GM10266 (cell line): ENCODE measurements at regions not wholly inside any gene's neighbourhood (a gene's known extent, or its start where the extent isn't known, plus 50 kb on each side); places are given as distances from the start of the nearest gene placed in this dataset.
"Not testable (repeated sequence)": the region's sequence is repeated elsewhere in the genome, so short reads cannot be mapped to it uniquely, and the experiment has no call there.

Experiments
- DNase-seq: peaks from one replicate; pipeline ENCODE4 v3.0.0; 2012; ENCODE audit errors: extremely low spot score
- CTCF ChIP-seq: IDR thresholded peaks from 2 replicates; pipeline ENCODE4 v1.5.1; 2012; ENCODE audit warnings: mild to moderate bottlenecking, low read depth; ENCODE audit not compliant: control insufficient read depth, insufficient read depth; ENCODE audit errors: missing control alignments

DNA sequence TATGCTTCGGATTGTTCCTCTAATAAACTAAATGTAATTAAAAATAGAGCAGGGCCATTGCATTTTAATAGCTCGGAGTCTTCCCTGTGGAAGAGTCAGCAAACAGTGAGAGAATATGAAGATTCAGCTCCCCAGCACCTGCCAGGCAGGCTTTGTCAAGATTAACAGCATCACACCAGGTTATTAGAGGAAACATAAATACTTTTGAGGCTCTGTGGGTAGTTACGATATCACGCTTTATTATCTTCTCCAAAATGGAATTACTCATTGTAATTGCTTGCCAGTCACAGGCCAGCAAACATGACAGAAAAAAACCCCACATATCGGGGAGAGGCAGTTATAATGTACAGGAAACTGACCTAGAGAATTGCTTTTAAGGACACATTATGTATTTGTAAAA is 303.9 kb downstream of the CPS1 start:
- TF ChIP-seq CTCF, result no peak
- no peak for DNase-seq

GRCh38 chr2:210861038-210861665 is 304.8 kb downstream of the CPS1 start:
- DNase-seq, result no peak
- TF ChIP-seq CTCF, result no peak

DNA sequence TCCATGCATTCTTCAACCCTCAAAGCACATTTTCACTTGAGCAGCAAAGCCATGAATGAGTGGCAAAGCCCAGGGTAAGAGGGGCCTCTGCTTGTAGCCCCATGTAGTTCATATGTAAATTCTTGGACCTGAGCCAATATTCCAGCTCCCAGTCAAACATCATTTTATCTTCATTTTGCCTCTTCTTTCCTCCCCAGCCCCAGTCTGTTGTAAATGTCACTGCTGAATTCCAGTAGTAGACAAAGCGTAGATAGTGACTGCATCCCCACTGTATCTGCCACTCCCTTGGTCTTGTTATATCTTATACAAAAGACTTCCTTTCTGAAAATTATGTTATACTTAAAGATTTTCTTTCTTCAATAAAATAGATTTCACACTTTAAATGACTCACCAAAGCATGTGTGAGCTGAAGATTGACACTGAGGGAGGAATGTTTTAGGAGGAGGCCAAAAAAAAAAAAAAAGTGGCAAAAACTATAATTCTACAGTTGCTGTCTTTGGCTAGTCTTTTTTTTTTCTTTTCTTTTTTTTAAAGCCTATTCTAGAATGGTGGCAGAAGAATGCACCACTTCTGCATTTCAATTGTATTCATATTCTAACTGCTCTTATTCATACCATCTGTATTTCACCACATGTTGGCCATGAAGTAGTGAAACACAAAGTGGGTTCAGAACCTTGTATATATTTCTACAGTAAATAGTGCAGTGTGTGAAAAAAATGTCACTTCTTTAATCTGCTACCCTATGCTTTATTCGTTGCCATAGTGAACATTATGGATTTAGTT is 306.1 kb downstream of the CPS1 start:
- DNase-seq, result no peak
- TF ChIP-seq CTCF, result no peak

GRCh38 chr2:210863283-210863682 is 306.9 kb downstream of the CPS1 start:
- TF ChIP-seq CTCF, result no peak
- DNase-seq, result no peak

- DNase-seq, result not testable (repeated sequence)
Measured at GRCh38 chr2:210871566-210871965, 315.2 kb downstream of the CPS1 start.

DNA sequence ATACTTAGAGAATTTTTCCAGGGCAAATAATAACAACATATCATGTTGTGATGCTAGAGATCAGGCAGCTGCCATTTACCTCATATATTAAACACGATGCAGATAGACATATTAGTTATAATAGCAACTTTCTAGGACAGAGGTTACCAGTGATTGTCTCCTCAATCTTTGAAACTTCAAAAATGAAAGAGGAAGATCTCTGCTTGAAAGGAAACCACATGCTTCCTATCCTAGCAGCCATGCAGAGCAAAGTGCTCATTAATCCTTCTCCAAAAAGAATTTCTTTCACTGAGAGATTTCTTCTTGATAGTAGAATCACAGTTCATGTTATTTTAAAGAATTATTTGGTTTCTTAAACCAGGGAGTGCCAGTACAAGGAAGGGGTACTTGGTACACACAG is 317.2 kb downstream of the CPS1 start:
- no peak for DNase-seq
- TF ChIP-seq CTCF, result no peak

- no peak for TF ChIP-seq CTCF
- DNase-seq, result no peak
Measured at GRCh38 chr2:210884227-210884626, 327.8 kb downstream of the CPS1 start.
